Right lung (tissue), 2 donors: ENCODE measurements at regions not wholly inside any gene's neighbourhood (a gene's known extent, or its start where the extent isn't known, plus 50 kb on each side); places are given as distances from the start of the nearest gene placed in this dataset.

ENCODE experiments used
- DNase-seq, 2 donors: peaks; one replicate each; pipeline ENCODE4 v3.0.0-alpha.2; 2013

DNA sequence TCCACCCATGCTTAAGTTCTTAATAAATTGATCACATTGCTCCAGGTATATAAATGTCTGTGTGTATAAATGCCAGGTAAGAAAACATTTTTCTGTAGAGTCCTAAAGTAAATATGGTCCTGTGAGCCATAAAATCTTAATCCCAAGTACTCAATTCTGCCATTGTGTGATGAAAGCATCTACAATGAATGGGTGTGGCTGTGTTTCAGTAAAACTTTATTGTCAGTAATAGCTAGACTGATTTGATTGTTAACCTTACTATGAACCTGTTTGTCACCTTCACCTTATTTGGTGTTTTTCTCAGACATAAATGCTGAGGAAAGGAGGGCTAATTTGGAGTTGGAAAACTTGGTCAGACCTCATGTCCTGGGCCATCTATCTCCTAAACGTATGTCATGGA is 683.5 kb upstream of the GRM7 start:
- DNase-seq = no peak

GRCh38 chr3:6179761-6180160 is 681.2 kb upstream of the GRM7 start:
- DNase-seq = no peak

DNA sequence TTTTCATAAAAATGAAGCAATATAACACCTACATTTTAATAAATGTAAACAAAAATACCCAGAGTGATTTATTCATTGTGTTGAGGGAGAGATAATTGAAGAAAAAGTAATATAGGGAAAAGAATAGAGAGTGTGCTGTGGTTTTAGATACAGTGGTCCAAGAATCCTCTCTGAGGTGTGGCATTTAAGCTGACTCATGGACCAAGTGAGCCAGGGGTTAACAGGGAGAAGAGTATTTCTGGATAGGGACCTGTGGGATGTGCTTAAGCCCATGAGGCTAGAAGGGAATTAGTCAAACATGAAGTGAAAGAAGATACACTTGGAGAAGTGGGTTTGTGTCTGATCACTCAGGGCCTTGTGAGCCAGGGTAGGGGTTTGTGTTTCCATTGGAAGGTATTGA is 680.7 kb upstream of the GRM7 start:
- DNase-seq = no peak

DNA sequence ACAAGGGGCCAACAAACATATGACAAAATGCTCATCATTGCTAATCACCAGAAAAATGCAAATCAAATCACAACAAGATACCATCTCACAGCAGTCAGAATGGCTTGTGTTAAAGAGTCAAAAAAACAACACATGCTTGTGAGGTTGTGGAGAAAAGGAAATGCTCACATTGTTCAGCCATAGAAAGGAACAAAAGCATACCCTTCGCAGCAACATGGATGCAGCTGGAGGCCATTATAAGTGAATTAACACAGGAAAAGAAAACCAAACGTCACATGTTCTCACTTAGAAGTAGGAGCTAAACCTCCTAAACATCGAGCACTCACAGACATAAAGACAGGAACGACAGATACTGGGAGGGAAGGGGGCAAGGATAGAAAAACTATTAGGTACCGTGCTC is 678.4 kb upstream of the GRM7 start:
- no peak for DNase-seq

DNA sequence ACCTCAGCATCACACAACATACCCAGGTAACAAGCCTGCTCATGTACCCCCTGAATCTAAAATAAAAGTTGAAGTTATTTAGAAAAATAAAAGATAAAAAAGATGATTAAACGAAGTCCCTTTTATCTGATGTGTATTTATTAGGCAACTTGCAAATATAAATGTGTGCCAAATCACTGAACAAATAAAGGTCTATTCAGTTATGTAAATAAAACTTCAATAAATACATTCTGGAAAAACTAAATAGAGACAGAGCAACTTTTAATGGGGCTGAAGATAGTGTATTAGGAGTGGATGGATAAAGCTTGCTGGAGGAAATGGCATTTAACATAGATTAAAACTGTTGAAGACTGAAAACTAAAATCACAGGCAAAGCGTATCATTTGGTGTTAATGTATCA is 678.0 kb upstream of the GRM7 start:
- DNase-seq = no peak

- no peak for DNase-seq
These were observed 671.5 kb upstream of the GRM7 start for GRCh38 chr3:6189384-6189783.

GRCh38 chr3:6204891-6205290 is 656.0 kb upstream of the GRM7 start:
- DNase-seq = no peak

DNA sequence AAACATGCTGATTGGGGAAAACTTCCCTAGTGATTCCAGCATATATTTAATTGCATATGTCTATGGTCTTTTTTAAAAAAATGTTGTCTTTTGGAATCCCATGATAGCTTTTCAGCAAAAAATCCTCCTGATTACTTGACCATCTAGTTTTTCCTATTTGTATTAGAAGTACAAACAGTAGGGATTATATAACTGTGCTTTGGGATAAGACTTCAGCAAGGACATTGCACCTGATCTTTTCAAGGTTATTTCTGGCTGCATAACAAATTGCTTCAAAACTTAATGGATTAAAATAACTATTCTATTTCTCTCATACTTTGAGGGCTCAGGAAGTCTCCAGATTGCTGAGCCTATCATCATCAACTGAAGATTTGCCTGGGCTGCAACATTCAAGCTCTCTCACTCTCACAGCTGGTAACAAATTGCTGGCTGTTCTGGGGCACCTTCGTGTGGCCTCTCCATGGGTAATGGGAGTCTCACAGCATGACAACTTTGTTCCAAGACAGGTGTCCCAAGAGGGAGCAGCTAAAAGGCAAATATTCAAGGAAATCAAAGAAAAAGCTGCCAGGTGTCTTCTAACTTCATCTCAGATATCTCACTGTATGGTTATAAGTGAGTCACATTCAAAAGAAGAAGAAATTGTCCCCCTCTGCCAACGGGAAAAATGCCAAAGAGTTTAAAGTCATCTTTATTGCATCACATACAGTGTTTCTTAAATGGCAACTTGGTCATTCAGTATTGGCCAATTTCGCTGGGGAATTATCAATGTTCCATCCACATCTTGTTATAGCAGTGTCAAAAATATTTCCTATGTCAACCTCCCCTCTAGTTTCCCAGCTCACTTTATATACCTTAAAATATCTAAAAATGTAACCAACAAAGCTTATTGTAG is 644.5 kb upstream of the GRM7 start:
- no peak for DNase-seq

DNA sequence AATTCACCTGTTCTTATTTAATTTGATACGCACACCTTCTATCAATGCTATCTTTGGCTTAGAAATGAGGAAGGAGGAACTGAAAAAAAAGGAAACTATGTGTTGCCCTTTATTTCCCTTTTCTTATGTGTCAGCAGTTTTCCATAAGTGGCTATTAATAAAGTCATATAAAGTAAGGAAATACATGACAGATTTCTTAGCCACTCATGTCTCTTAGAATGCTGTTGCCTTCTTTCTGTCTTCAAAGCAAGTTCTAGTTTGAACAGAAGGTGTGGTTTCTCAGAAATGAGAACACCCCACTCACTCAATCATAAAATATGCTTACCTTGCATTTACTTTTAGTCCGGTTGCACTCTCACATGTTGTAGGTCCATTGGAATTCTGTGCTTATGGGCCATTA is 640.5 kb upstream of the GRM7 start:
- no peak for DNase-seq

DNA sequence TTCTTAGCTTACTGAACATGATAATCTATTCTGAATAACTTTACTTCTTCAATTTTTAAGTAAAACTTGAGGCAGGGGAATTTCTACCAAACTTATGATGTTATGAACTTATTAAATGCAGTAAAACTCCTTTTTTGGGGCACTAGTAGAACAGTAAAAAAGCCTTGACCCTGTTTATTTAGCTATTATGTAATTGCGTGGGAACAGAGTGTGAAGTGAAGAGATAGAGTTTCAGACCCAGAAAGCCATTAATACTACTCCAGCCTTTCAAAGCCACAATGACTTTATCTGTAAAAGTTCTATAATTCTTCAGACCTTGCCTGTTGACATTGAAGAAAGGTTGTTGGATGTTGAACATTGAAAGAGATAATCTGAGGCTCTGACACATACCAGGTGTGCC is 638.8 kb upstream of the GRM7 start:
- no peak for DNase-seq

DNA sequence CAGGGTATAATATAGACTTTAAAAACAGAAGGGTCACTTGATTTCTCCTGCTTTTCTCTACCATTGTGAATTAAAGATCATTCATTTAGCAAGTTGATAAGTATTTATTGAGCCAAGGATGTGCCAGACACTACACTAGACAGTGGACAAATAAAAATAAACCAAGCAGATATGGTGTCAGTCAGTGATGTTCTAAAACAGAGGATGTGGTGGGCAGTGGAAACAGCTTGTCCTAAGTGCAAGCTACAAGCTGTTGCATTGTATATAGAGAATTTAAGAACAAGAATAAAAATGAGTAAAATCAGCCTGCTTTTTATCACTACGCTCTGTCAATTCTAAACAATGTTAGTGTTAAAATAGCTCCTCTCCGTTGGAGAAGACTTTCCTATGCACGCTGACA is 637.3 kb upstream of the GRM7 start:
- DNase-seq = no peak

DNA sequence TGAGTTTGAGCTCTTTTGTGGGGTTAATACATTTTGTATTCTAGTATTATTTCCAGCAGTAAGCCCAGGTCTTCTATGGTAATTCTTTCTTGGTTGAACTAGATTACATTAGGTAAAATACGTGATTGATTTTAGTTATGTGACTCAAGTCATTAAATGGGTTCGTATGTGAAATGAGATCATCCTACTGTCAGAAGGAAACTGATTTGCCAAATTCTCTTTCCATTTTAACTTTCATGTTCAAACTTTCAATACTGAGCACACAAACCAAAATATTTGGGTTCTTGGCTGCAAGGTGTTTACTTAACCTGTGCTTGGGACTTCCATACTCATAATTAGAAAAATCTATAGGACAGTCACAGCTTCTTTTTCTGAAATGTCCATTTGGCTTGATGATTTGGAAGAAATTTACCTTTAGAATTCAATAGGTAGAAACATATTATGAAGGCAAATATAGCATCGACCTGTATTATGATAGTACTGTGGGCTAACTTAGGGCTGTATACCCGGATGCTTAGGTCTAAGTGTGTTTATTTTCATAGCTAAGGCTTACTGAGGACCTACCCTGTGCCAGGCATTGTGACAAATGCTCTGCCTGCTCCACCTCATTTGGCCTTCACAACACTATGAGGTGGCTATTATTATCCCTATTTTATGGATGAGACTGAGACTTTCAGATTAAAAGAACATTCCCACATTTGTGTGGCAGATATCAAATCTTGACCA is 631.8 kb upstream of the GRM7 start:
- DNase-seq = no peak

DNA sequence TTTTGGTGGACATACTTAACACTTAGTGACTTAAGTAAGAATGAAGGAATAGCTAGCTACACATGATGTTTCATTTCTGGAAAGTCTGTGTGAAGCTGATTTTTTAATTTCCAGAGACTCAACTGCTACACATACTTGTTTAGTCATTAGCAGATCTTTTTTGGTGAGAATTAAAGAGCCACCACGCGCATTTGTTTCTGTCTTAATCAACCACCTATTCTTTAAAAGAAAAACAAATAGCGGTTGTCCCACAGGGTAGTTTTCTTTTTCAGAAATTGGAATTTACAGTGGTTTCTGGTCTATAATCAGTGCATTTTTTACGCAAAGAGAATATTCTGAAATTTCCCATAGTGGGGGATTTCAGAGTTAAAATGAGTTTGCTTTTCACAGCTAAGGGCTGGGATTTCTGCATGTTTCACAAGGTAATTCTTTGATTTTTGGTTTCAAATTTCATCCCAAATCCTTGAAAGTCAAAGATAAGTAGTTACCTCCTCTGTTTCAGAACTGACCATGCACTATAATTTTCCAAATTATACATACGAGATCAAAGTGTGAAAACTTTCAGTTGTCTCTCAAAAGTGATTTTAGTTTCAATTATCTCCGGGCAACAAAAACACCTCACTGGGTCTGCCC is 631.0 kb upstream of the GRM7 start:
- no peak for DNase-seq

DNA sequence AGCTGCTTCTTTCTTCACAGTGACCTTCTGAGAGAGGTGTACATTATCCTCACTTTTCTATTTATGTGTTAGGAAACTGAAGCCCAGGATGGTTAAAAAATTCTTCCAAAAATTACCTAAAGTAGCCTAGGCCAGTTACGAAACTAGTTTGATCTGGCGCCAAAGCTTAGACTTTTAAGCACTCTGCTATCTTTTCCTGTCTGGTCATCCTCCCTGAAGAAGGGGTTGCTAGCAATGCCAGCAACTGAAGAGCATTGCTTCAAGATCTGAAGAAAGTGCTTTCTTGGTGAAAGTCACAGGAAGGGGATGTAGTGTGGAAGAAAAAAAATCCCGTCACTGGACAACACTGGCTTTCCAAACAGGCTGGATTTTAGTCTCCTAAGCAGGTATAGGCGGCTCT is 618.8 kb upstream of the GRM7 start:
- DNase-seq = no peak

DNA sequence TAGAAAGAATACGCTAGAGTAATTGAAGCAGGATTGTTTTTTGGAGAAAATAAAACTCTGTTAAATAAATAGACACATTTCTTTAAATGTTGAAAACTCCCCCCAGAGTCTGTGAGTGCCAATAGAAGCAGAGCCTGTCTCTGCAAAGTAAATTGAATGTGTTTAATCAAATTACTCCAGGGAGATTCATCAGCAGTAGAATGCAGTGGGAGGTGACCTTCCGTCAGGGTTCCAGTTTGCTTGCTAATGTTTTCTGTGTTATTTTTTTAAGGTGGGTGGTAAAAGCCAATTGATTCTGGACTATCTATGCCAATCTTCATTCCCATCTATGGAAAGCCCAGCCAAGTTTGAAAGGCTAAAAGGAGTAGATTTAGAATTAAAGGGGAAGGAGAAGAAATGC is 612.4 kb upstream of the GRM7 start:
- no peak for DNase-seq

- no peak for DNase-seq
These were observed 611.2 kb upstream of the GRM7 start for GRCh38 chr3:6249679-6250078.

DNA sequence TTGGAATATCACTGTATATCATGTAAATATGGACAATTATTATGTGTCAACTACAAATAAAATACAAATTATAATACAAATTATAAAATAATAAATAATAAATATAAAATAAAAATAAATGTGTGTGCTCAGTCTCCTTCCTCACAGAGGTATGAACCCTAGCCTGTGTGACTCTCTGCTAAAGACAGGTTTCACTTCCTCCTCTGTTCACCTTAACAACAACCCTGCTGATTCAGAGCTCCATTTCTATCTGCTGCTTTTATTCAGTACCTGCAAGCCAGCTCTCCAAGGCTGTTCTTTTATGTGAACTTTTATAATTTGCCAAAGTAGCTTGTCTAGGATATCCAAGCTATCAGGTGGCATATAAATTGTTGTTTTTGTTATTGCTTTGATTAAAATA is 610.7 kb upstream of the GRM7 start:
- no peak for DNase-seq

DNA sequence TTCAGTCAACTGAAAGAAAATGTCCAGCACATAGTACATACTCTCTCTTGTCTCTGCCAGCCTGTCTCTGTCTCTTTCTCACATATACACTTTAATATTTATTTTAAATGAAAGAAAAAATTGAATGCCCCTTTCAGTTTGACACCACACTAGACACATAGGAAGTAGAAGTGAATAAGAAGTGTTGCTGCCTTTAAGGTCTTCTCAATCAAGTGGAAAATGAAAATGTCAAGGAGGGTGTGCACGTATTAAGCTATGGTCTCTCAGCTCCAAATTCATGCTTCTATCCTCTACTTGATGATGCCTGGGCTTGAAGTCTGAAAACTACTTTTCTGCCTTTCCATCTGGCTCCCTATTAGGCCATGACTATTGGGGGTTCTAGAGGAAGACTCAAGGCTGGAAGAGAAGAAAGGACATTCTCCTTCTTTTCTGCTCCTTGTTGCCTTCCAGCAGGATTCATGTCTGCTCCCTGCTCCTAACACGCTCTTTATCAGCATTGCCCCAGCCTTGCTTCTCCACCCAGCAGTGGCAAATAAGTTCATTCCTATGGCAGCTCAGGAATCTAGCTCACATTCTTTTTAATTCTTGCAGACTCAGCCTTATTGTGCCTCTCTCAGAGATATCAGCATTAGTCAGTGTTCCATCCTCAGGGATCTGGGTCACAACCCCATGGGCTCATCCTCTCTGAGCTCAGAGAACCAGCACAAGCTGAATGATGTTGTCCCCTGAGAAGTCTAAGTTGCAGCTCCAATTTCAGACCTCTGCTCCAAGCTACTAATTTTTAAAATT is 609.1 kb upstream of the GRM7 start:
- DNase-seq = no peak

- DNase-seq = no peak
These were observed 606.4 kb upstream of the GRM7 start for GRCh38 chr3:6254490-6254889.

- no peak for DNase-seq
These were observed 605.7 kb upstream of the GRM7 start for GRCh38 chr3:6255229-6255628.

GRCh38 chr3:6260551-6261191 is 600.2 kb upstream of the GRM7 start:
- no peak for DNase-seq

- DNase-seq = no peak
These were observed 598.9 kb upstream of the GRM7 start for GRCh38 chr3:6262010-6262409.
